Subcutaneous abdominal adipose tissue (tissue), 5 donors: ENCODE measurements at regions not wholly inside any gene's neighbourhood (a gene's known extent, or its start where the extent isn't known, plus 50 kb on each side); places are given as distances from the start of the nearest gene placed in this dataset.

Experiments
- H3K27ac ChIP-seq: one replicate; pipeline ENCODE4 v1.7.0; 2013; ENCODE audit warnings: low read depth, mild to moderate bottlenecking, inconsistent platforms, low read length, moderate library complexity
- H3K27me3 ChIP-seq, 5 donors: one replicate each; pipeline ENCODE4 v1.7.0; 2013; ENCODE audit warnings: low read length in 5 of 5, inconsistent platforms in 1 of 5; ENCODE audit not compliant: control insufficient read depth in 5 of 5, insufficient read depth in 4 of 5
- H3K36me3 ChIP-seq, 5 donors: one replicate each; pipeline ENCODE4 v1.7.0; 2013; ENCODE audit warnings: low read length in 5 of 5; ENCODE audit not compliant: control insufficient read depth in 5 of 5, insufficient read depth in 5 of 5
- H3K4me1 ChIP-seq, 5 donors: one replicate each; pipeline ENCODE4 v1.7.0; 2013; ENCODE audit warnings: low read length in 5 of 5, mild to moderate bottlenecking in 3 of 5, moderate library complexity in 1 of 5; ENCODE audit not compliant: control insufficient read depth in 5 of 5, insufficient read depth in 5 of 5
- H3K4me3 ChIP-seq, 5 donors: one replicate each; pipeline ENCODE4 v1.7.0; 2013; ENCODE audit warnings: low read length in 5 of 5, low read depth in 1 of 5
- H3K9ac ChIP-seq, 5 donors: one replicate each; pipeline ENCODE4 v1.7.0; 2013; ENCODE audit warnings: low read length in 5 of 5, mild to moderate bottlenecking in 4 of 5, moderate library complexity in 3 of 5
- H3K9me3 ChIP-seq, 5 donors: one replicate each; pipeline ENCODE4 v1.7.0; 2013; ENCODE audit warnings: low read length in 5 of 5; ENCODE audit not compliant: control insufficient read depth in 5 of 5
- donor health status: healthy.
- donor health status: healthy.
- donor health status: healthy.
- donor health status: healthy.
- donor health status: healthy.

DNA sequence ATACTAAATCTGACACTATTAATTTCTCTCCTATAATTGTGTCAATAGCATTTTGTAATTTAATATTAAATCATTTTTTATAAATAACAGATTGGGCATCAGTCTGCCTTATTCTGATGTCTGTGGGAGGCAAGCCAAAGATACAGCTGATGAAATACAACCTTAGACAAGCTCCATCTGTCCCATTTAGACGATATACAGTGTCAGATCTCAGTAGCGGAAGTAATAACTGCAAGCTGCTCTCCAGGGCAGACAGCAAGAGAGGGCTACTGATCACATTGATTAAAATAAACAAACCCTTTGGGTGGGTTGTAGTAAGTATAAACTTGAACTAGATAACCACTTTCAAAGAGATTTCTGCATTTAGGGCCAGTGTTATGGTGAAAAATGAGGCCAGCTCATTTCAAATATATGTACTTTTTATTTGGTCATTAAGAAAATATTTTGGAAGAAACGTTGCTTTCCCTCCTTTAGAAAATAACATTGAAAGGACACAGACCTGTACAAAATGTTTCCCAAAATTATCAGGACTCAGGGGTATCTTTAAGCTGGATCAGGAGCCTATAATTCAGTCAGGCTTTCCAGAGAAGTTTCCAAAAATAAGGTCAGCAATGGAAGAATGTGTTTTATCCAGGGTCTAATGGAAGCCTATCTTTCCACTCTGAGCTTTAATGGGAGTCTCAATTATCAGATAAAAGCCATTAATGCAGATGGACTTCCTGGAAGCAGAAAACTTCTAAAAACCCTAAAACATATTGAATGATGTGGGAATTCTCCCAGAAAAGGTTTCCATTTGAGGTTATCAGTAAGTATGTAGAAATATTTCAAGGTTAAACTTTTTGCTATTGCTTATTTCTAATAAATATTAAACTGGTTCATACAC lies 1028.8 kb upstream of the IGFBP7 start:
- Histone ChIP-seq H3K9ac (no peak overlapping the region), H3K4me3 (no peak overlapping the region), H3K27ac (no peak overlapping the region), H3K9me3 (no peaks in the 10 kb centered on the region), H3K36me3 (no peaks in the 10 kb centered on the region), H3K4me1 (no peaks in the 10 kb centered on the region), H3K27me3 (no peaks in the 10 kb centered on the region)

DNA sequence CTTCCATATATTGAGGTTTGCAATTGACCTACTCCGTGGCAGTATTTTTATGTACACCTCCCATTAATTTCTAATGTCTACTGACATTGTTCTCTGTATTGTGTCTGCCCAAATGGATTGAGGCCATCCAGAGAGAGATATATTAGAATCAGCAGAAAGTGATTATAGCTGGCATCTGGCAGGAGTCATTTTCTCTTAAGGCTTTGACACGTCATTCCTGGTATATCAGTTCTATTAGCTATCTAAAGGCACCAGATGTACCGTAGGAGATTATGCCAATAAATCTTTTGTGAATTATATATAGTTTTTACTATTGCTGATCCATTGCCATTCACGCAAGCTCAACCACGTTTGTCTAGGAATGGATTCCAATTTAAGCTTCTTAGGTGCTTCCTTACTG lies 1026.4 kb upstream of the IGFBP7 start:
- Histone ChIP-seq H3K4me3 (no peak overlapping the region), H3K9ac (no peak overlapping the region), H3K27me3 (no peaks in the 10 kb centered on the region), H3K9me3 (no peaks in the 10 kb centered on the region), H3K4me1 (no peaks in the 10 kb centered on the region), H3K27ac (no peak overlapping the region), H3K36me3 (no peaks in the 10 kb centered on the region)

DNA sequence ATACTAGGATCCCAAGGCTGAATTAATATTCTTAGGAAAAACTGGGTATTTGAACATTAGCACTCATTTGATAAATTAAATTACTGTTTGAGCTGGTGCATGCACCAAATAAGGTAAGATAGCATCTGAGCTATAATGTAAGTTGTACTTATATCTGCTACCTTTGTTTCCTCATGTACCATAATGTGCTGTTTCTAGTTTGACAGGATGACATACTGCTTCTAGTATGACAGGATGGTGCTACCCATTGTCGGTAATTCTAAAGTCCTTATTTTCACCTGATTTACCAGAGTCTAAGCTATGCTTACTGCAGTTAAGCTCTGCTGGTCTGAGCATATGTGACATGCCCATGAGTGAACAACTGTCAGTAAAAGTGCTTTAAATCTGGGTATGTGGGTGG lies 1017.5 kb upstream of the IGFBP7 start:
- Histone ChIP-seq H3K4me1 (no peaks in the 10 kb centered on the region), H3K27ac (no peak overlapping the region), H3K4me3 (no peak overlapping the region), H3K27me3 (peaks cover 0 to 2% (median 0%) of the 10 kb centered on the region in 5 donors), H3K9ac (no peak overlapping the region), H3K9me3 (no peaks in the 10 kb centered on the region), H3K36me3 (no peaks in the 10 kb centered on the region)

DNA sequence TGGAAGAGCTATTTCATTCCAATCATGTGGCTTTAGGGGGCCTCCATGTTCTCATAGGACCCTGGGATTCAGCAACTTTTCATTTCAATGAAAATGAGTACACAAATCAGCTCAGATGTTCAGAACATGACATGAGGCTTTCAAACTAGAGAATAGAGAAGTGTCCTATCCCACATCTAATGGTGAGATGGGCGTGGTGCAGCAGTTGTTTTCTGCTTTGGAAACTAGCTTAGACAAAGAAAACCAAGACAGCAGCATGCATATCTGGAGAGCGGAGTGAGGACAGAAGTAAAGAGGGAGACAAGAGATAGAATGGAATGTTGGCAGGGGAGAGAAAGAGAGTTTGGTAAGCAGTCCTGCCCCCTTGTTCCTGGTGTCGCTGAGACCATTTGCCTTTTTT lies 1009.1 kb upstream of the IGFBP7 start:
- Histone ChIP-seq H3K9me3 (no peaks in the 10 kb centered on the region), H3K4me3 (no peak overlapping the region), H3K27ac (no peak overlapping the region), H3K4me1 (no peaks in the 10 kb centered on the region), H3K27me3 (peaks cover 0 to 1% (median 0%) of the 10 kb centered on the region in 5 donors), H3K36me3 (no peaks in the 10 kb centered on the region), H3K9ac (no peak overlapping the region)

DNA sequence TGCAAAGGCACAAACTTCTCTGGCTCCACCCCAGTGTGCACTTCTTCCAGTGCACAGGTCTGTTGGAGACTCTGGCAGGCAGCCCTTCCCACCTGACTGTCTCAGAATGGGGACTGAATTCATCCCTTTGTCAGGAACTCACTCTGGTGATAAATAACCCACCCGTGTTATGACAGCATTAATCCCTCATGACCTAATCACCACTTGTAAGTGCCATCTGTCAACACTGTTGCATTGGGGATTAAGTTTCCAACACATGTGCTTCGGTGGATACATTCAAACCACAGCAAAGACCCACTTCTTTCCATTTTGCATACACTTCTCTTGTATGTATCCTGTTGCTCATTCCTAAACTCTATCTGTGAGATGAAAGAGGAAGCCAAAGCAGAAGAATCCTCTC lies 1002.9 kb upstream of the IGFBP7 start:
- Histone ChIP-seq H3K9me3 (no peaks in the 10 kb centered on the region), H3K27ac (no peak overlapping the region), H3K36me3 (no peaks in the 10 kb centered on the region), H3K4me1 (no peaks in the 10 kb centered on the region), H3K9ac (no peak overlapping the region), H3K27me3 (no peaks in the 10 kb centered on the region), H3K4me3 (no peak overlapping the region)

DNA sequence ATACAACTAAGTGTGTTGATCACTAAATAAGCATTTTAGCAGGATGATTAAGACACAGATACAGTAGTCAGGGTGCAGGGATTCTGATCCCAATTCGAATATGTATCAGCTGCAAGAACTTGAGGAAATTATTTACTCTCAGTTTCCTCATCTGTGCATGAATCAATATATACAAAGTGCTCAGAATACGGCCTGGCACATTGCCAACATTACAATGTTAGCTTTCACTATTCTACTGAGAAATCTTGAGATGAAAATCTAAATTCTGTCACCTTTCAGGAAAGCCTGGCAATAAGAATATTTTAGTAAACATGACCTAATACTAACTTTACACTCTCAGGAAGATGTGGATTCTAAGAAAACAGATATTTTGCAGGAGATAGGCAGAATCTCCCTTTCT lies 1001.6 kb upstream of the IGFBP7 start:
- H3K27ac ChIP-seq, result no peak overlapping the region
- no peaks in the 10 kb centered on the region for H3K36me3 ChIP-seq
- no peaks in the 10 kb centered on the region for H3K9me3 ChIP-seq
- H3K9ac ChIP-seq, result no peak overlapping the region
- H3K27me3 ChIP-seq, result no peaks in the 10 kb centered on the region
- no peaks in the 10 kb centered on the region for H3K4me1 ChIP-seq
- H3K4me3 ChIP-seq, result no peak overlapping the region

DNA sequence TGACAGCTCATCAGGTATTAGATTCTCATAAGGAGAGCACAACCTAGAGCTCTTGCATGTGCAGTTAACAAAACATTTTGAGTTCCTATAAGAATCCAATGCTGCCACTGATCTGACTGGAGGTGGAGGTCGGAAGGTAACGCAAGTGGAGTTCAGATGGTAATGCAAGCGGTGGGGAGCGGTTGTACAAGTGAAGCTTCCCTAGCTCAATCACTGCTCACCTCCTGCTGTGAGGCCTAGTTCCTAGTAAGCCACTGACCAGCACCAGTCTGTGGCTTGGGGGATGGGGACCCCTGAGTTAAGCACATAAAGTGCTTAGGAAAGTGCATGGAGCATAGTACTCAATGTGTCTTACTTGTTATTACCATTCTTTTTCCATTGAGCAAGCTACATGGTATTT lies 983.2 kb upstream of the IGFBP7 start:
- H3K9me3 ChIP-seq, result no peaks in the 10 kb centered on the region

DNA sequence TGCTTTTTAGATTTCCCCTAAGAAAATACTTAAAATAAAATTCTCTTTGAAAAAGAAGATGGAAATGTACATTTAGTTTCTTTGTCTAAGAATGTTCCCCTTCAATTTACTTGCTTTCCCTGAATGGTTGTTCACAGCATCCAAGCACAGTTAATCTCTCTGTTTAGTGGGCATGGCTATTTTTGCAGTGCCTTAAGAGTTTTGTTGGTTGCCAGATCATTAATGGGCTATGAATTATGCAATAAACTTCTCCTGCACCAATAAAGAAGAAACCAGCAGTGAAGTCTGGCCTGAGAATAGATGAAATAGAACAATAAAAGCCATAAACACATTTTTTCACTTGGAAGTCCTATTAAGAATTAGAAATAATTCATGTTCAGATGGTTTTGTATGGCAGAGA lies 980.4 kb upstream of the IGFBP7 start:
- Histone ChIP-seq H3K4me1 (no peaks in the 10 kb centered on the region), H3K9me3 (peaks cover 0 to 4% (median 0%) of the 10 kb centered on the region in 5 donors), H3K9ac (no peak overlapping the region), H3K4me3 (no peak overlapping the region), H3K27me3 (no peaks in the 10 kb centered on the region), H3K27ac (no peak overlapping the region), H3K36me3 (no peaks in the 10 kb centered on the region)

More for the DNA sequence above, 983.2 kb upstream of the IGFBP7 start:
- Histone ChIP-seq H3K4me1 (no peaks in the 10 kb centered on the region), H3K27ac (no peak overlapping the region), H3K4me3 (no peak overlapping the region), H3K36me3 (no peaks in the 10 kb centered on the region), H3K27me3 (no peaks in the 10 kb centered on the region), H3K9ac (no peak overlapping the region)

DNA sequence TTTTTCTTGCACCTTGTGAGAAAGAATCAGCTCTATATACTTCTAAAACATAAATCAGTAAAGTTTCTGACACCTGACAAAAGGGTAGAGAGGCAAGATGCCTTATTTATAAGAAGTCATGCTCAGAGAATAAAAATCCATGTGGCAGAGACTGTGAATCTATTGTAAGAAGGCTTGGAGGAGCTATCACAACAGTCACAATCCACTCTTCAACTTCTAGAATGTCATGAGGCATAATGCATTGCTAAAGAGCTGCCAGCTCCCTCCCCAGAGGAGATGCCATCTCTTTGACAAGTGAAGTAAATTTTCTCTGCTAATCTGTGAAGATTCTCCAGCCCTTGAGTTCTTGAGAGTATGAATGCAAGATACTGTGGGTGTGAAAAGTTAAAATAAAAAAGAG lies 971.2 kb upstream of the IGFBP7 start:
- H3K9ac ChIP-seq, result no peak overlapping the region
- no peak overlapping the region for H3K4me3 ChIP-seq
- H3K4me1 ChIP-seq, result no peaks in the 10 kb centered on the region
- no peaks in the 10 kb centered on the region for H3K36me3 ChIP-seq
- H3K27ac ChIP-seq, result no peak overlapping the region
- no peaks in the 10 kb centered on the region for H3K27me3 ChIP-seq
- H3K9me3 ChIP-seq, result peaks cover 0 to 4% (median 0%) of the 10 kb centered on the region in 5 donors

DNA sequence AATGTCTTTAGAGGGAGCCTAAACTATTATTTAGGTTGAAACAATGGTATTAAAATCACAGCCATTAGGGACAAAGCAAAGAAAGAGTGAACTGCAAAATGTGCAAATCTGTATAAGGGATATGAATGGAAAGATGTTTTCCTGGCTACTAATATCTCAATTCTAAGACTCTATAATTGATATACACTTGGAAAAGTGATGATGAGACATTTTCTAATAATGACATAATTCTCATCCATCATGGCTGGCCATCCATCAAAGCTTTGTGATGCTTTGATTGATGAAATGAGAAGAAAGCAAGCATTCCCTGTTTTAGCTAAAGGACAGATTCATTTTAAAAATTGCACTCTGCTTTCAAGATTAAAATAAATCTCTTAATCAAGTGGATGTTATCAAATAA lies 965.5 kb upstream of the IGFBP7 start:
- no peaks in the 10 kb centered on the region for H3K4me1 ChIP-seq
- no peak overlapping the region for H3K27ac ChIP-seq
- no peaks in the 10 kb centered on the region for H3K36me3 ChIP-seq
- no peak overlapping the region for H3K9ac ChIP-seq
- no peaks in the 10 kb centered on the region for H3K27me3 ChIP-seq
- no peaks in the 10 kb centered on the region for H3K9me3 ChIP-seq
- no peak overlapping the region for H3K4me3 ChIP-seq
